Type B pancreatic cell (in vitro differentiated cells): ENCODE measurements at regions not wholly inside any gene's neighbourhood (a gene's known extent, or its start where the extent isn't known, plus 50 kb on each side); places are given as distances from the start of the nearest gene placed in this dataset.

Experiments
- DNase-seq: peaks from one replicate; pipeline ENCODE4 v3.0.0; 2021; ENCODE audit warnings: mixed read lengths; ENCODE audit not compliant: unreplicated experiment; ENCODE audit errors: extremely low spot score
- H3K27ac Mint-ChIP-seq: 2 replicates; pipeline ENCODE4 v1.8.0; 2021; ENCODE audit warnings: mild to moderate bottlenecking, mixed read lengths
- H3K27me3 Mint-ChIP-seq: 2 replicates; pipeline ENCODE4 v1.8.0; 2021; ENCODE audit warnings: mixed read lengths
- H3K36me3 Mint-ChIP-seq: 2 replicates; pipeline ENCODE4 v1.8.0; 2021; ENCODE audit warnings: mixed read lengths
- H3K4me1 Mint-ChIP-seq: one replicate; pipeline ENCODE4 v1.8.0; 2021; ENCODE audit warnings: mixed read lengths; ENCODE audit not compliant: unreplicated experiment
- H3K4me3 Mint-ChIP-seq: 2 replicates; pipeline ENCODE4 v1.8.0; 2021; ENCODE audit warnings: mild to moderate bottlenecking, mixed read lengths
- H3K9me3 Mint-ChIP-seq: 2 replicates; pipeline ENCODE4 v1.8.0; 2021; ENCODE audit warnings: mixed read lengths
- CTCF ChIP-seq: fragments of 200-600 bp; sonication (generic); conservative IDR thresholded peaks from 2 replicates; pipeline ENCODE4 v1.5.0; 2021; ENCODE audit warnings: antibody characterized with exemption, mild to moderate bottlenecking

DNA sequence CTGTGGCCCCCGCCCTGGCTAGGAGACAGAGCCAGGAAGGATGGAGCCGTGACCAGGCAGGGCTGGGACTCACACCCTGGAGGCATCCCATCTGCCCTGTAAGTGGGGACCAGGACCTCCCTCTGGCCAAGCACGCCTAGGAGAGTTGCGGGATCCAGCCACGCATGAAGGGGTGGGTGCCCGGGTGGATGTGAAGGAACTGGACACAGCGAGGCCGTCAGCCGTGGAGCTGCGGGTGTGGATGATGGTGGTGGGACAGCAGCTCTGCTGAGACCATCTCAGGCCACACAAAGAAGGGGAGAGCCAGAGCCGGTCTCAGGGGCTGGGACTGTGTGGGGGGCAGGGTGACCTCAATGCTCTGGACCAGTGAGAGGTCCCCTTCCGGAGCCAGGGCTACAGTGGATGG lies 746.4 kb downstream of the BRD1 start:
- Mint-ChIP-seq H3K36me3 (no peaks in the 10 kb centered on the region), H3K4me3 (no peak overlapping the region), H3K27me3 (peaks cover 29% of the 10 kb centered on the region), H3K4me1 (no peaks in the 10 kb centered on the region), H3K27ac (no peak overlapping the region), H3K9me3 (no peaks in the 10 kb centered on the region)
- no peak for TF ChIP-seq CTCF
- DNase-seq: no peak

GRCh38 chr22:49080631-49081030 lies 747.0 kb downstream of the BRD1 start:
- Mint-ChIP-seq H3K9me3 (no peaks in the 10 kb centered on the region), H3K4me1 (no peaks in the 10 kb centered on the region), H3K4me3 (no peak overlapping the region), H3K27me3 (peaks cover 30% of the 10 kb centered on the region), H3K36me3 (no peaks in the 10 kb centered on the region), H3K27ac (no peak overlapping the region)
- no peak for TF ChIP-seq CTCF
- DNase-seq: no peak

- Mint-ChIP-seq H3K9me3 (no peaks in the 10 kb centered on the region), H3K27me3 (peaks cover 30% of the 10 kb centered on the region), H3K36me3 (no peaks in the 10 kb centered on the region), H3K4me3 (no peak overlapping the region), H3K4me1 (no peaks in the 10 kb centered on the region), H3K27ac (no peak overlapping the region)
- no peak for DNase-seq
- TF ChIP-seq CTCF: no peak
Observed at GRCh38 chr22:49079743-49080500, 747.8 kb downstream of the BRD1 start.

GRCh38 chr22:49079027-49079725 lies 748.5 kb downstream of the BRD1 start:
- Mint-ChIP-seq H3K4me3 (no peak overlapping the region), H3K4me1 (no peaks in the 10 kb centered on the region), H3K9me3 (no peaks in the 10 kb centered on the region), H3K36me3 (no peaks in the 10 kb centered on the region), H3K27ac (no peak overlapping the region), H3K27me3 (peaks cover 27% of the 10 kb centered on the region)
- no peak for DNase-seq
- no peak for TF ChIP-seq CTCF

DNA sequence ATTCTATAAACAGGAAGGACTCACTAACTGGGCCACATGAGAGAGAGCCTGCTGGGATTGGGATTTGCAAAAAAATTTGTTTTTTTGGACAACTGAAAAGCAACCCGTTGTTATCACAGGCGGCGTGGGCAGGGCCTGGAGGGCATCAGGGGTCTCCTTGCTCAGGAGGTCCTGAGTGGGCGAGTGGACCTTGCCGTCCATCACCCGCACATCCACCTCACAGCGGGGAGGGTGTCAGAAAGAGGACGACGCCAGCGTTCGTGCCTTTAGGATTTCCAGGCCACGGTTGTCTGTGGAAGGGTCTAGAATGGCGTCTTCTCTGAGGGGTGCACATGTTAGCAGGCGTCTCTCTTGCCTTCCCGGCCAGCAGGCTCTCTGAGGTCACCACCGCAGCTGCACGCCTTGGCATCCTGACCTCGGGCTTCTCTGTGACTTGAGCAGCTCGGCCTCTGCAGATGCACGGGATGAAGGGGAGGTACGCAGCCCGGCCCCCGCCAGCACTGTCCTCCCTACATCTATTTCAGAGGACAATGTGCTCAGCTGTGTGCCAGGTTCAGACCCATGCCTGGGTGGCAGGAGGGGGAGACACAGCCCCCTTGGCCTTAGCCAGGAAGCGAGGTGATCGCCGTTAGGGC lies 749.5 kb downstream of the BRD1 start:
- Mint-ChIP-seq H3K4me1 (no peaks in the 10 kb centered on the region), H3K27me3 (peaks cover 19% of the 10 kb centered on the region), H3K27ac (no peak overlapping the region), H3K4me3 (no peak overlapping the region), H3K9me3 (no peaks in the 10 kb centered on the region), H3K36me3 (no peaks in the 10 kb centered on the region)
- no peak for TF ChIP-seq CTCF
- no peak for DNase-seq
